ENCODE measurements at regions not wholly inside any gene's neighbourhood (a gene's known extent, or its start where the extent isn't known, plus 50 kb on each side); places are given as distances from the start of the nearest gene placed in this dataset.

DNA sequence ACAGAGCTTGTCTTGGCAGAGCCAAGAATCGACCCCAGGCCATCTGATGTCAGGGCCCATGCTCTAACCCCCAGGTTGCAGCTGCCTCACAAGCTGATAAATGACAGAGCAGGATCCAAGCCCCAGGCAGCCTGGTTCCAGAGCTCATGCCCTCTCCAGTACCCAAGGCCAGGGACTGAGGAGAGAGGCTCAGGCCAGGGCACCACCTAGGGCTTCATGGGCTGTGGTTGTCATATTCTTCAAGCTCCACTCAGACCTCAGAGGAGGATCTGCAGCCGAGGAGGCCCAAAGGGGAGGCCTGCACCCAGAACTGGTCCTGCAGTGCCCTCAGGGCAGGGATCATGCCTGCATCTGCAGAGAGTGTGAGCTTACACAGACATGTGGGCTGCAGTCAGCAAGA lies 301.1 kb downstream of the MATN1 start:
- Histone ChIP-seq H3K27me3 (peaks cover 0 to 5% of the 10 kb centered on the region in 2 donors), H3K4me1 (no peaks in the 10 kb centered on the region), H3K27ac (no peak overlapping the region), H3K9me3 (no peaks in the 10 kb centered on the region), H3K36me3 (no peaks in the 10 kb centered on the region), H3K4me3 (no peak overlapping the region)
- TF ChIP-seq POLR2AphosphoS5 (IDR thresholded peaks at IDR 0.05) (no peak), POLR2A (IDR thresholded peaks at IDR 0.05) (no peak)
- TF ChIP-seq, protein P1, sequence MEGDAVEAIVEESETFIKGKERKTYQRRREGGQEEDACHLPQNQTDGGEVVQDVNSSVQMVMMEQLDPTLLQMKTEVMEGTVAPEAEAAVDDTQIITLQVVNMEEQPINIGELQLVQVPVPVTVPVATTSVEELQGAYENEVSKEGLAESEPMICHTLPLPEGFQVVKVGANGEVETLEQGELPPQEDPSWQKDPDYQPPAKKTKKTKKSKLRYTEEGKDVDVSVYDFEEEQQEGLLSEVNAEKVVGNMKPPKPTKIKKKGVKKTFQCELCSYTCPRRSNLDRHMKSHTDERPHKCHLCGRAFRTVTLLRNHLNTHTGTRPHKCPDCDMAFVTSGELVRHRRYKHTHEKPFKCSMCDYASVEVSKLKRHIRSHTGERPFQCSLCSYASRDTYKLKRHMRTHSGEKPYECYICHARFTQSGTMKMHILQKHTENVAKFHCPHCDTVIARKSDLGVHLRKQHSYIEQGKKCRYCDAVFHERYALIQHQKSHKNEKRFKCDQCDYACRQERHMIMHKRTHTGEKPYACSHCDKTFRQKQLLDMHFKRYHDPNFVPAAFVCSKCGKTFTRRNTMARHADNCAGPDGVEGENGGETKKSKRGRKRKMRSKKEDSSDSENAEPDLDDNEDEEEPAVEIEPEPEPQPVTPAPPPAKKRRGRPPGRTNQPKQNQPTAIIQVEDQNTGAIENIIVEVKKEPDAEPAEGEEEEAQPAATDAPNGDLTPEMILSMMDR (IDR thresholded peaks at IDR 0.05) = no peak
- intact Hi-C loops (cut with DNase I; ENCODE audit: low total_unique reads) = no loop called here
- peak; percentile 9 to 44 for DNase-seq (ENCODE audit: low spot score in 2 of 2)

DNA sequence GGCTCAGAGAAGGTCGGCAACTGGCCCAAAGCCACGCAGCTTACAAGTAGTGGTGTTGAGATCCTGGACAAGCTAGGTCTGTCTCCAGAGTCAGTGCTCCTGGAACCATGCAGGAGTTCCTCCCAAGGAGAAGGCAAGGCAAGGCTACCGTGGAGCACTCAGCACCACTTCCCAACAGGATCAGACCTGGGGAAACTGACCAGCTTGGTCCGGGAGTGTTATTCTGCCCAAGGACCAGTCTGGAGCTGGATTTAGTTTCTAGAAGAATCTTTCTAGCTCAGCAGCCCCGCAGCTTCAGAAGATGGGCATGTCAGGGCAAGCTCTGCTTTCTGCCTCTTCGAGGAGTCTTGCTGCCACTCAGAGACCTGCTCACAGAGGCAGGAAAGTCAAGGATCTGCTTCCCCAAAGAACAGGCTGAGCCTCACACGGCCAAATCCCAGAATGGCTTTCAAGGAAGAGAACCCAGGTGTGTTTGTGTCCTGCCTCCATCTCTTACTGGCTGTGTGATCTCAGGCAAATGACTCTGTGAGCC lies 302.8 kb downstream of the MATN1 start:
- DNase-seq (ENCODE audit: low spot score in 2 of 2) = peak; percentile 7 to 28
- no peak for TF ChIP-seq POLR2A (IDR thresholded peaks at IDR 0.05)
- TF ChIP-seq, protein P1 (IDR thresholded peaks at IDR 0.05) = no peak
- TF ChIP-seq POLR2AphosphoS5 (IDR thresholded peaks at IDR 0.05) = no peak
- Histone ChIP-seq H3K9me3 (no peaks in the 10 kb centered on the region), H3K36me3 (no peaks in the 10 kb centered on the region), H3K4me3 (no peak overlapping the region), H3K27me3 (peaks cover 0 to 5% of the 10 kb centered on the region in 2 donors), H3K4me1 (no peaks in the 10 kb centered on the region), H3K27ac (no peak overlapping the region)
- intact Hi-C loops (cut with DNase I; ENCODE audit: low total_unique reads) = no loop called here

DNA sequence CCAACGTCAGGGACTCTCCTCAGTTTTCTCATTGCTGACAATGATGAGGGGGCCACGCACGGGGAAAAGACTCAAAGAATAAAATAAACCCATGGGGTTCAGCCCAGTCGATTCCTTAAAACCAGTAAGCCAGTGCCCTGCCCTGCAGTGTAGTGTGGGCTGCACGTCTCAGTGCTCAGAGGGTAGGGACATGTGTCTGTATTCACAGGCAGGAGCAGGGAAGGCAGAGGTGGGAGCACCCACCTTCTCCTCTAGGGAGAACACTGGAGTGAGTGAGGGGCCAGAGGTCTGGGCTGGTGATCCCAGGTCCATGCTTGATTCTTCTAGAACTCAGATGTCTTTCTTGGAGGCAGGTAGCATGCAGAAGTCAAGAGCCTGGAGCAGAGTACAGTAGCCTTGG lies 303.6 kb downstream of the MATN1 start:
- H3K4me1 ChIP-seq = no peaks in the 10 kb centered on the region
- no peaks in the 10 kb centered on the region for H3K9me3 ChIP-seq
- no peak overlapping the region for H3K27ac ChIP-seq
- no peaks in the 10 kb centered on the region for H3K36me3 ChIP-seq
- TF ChIP-seq POLR2AphosphoS5 (IDR thresholded peaks at IDR 0.05) = no peak
- intact Hi-C loops (cut with DNase I; ENCODE audit: low total_unique reads) = no loop called here
- H3K27me3 ChIP-seq = peaks cover 0 to 5% of the 10 kb centered on the region in 2 donors
- DNase-seq (ENCODE audit: low spot score in 2 of 2) = no peak
- no peak overlapping the region for H3K4me3 ChIP-seq

DNA sequence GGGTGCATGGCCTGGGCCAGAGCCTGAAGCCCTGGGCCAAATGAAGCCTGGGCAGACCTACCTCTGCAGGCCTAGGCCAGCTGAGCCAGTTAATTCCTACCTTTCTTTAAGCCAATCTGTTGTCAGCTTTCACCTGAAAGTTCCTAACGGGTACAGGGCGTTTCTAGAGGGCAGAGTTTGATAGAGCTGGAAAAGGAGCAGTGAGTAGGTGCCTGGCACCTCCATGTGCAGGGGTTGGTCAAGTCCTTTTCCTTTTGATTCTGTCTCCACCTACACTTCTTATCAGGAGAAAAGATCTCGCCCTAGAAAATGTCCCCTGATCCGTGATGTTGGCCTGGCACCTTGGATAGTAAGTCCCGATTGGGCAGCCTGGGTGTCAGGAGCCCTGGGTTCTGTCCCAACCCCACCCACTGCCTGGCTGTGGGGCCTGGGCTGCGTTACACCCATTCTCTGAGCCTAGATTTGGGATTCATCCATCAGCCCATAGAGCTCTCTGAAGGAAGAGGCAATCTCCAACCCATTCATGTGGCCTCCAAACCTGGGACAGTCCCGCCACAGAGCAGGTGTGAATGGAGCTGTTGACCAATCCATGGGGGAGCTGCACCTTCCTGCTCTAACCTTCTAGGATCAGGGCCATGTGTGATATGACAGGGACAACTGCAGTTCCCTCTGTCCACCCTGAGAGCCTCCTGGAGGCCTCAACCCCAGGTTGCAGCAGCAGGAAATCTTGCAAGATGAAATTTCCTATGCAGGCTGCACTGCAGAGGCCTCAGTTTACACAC lies 304.3 kb downstream of the MATN1 start:
- Histone ChIP-seq H3K27ac (no peak overlapping the region), H3K9me3 (no peaks in the 10 kb centered on the region), H3K27me3 (peaks cover 0 to 5% of the 10 kb centered on the region in 2 donors), H3K36me3 (no peaks in the 10 kb centered on the region), H3K4me3 (no peak overlapping the region), H3K4me1 (no peaks in the 10 kb centered on the region)
- intact Hi-C loops (cut with DNase I; ENCODE audit: low total_unique reads) = no loop called here
- TF ChIP-seq POLR2AphosphoS5 (IDR thresholded peaks at IDR 0.05) (no peak), POLR2A (IDR thresholded peaks at IDR 0.05) (no peak)
- TF ChIP-seq, protein P1 (IDR thresholded peaks at IDR 0.05) = no peak
- DNase-seq (ENCODE audit: low spot score in 2 of 2) = peak; percentile 14 to 24

DNA sequence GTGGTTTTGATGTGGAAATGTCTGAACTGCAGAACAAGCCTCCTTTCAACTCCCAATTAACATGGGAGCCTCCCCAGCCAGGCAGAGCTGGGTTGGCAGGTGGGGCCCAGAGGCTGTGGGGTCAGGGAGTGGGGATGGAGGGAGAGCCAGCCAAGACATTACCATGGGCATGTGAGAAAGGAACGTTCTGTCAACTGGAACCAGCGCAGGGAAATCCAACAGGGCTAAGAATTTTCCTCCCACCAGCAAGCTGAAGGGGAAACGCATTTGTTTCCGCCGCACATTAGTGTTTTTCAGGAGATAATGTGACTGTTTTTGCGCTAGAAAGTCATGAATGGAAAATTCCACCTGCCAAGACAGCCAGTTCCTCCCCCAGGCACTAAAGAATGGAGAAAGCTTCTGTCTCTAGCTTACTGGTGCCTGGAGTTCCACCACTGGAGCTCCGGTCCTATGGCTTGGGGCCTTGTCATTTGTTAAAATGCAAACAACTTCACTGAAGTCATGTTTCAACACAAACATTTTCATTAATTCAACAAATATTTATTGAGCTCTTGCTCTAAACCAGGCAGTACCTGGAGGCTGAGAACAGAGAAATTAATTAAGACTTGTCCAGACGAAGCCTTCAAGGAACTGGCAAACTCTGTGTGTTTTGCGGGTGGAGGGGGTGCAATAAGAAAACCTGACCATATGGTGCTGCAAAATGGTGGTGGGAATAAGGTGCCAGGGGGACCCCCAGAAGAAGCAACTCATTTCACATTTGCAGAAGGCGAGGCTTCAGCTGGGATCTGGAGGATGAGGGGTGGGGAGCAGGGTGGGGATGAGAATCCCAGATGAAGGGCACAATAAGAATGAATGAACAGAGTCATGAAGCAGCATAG lies 305.1 kb downstream of the MATN1 start:
- peak; percentile 40 to 59 for DNase-seq (ENCODE audit: low spot score in 2 of 2)
- Histone ChIP-seq H3K4me1 (no peaks in the 10 kb centered on the region), H3K27ac (peak overlapping the region; percentile 33 to 48), H3K27me3 (peaks cover 0 to 5% of the 10 kb centered on the region in 2 donors), H3K9me3 (no peaks in the 10 kb centered on the region), H3K4me3 (no peak overlapping the region), H3K36me3 (no peaks in the 10 kb centered on the region)
- intact Hi-C loops (cut with DNase I; ENCODE audit: low total_unique reads) = no loop called here
- TF ChIP-seq POLR2AphosphoS5 (IDR thresholded peaks at IDR 0.05) (no peak), POLR2A (IDR thresholded peaks at IDR 0.05) (no peak)
- TF ChIP-seq, protein P1 (IDR thresholded peaks at IDR 0.05) = no peak
